GM12878 (cell line): ENCODE measurements at regions not wholly inside any gene's neighbourhood (a gene's known extent, or its start where the extent isn't known, plus 50 kb on each side); places are given as distances from the start of the nearest gene placed in this dataset.

Source experiments
- ATF7 ChIP-seq: fragments of 450-650 bp; IDR thresholded peaks from 2 replicates; pipeline ENCODE4 v1.6.1; 2016; ENCODE audit warnings: low read depth, mild to moderate bottlenecking
- CHD2 ChIP-seq: IDR thresholded peaks from 2 replicates; pipeline ENCODE4 v1.6.1; 2011; ENCODE audit warnings: low read depth, low read length, improper control_type of control experiment, borderline replicate concordance
- EZH2 ChIP-seq: IDR thresholded peaks from 2 replicates; pipeline ENCODE4 v1.6.1; 2012; ENCODE audit warnings: low read depth, mild to moderate bottlenecking, control low read depth, inconsistent platforms, low read length, borderline replicate concordance; ENCODE audit not compliant: control insufficient read depth
- HCFC1 ChIP-seq: fragments of 150-350 bp; IDR thresholded peaks from 2 replicates; pipeline ENCODE4 v1.6.1; 2014; ENCODE audit warnings: low read length
- JUNB ChIP-seq: IDR thresholded peaks from 2 replicates; pipeline ENCODE4 v1.6.1; 2016; ENCODE audit warnings: antibody characterized with exemption, mild to moderate bottlenecking
- KDM1A ChIP-seq: fragments of 200-600 bp; sonication (generic); IDR thresholded peaks from 2 replicates; pipeline ENCODE4 v1.6.1; 2016; ENCODE audit warnings: borderline replicate concordance
- PML ChIP-seq: IDR thresholded peaks from 2 replicates; pipeline ENCODE4 v1.6.1; 2012; ENCODE audit warnings: low read length, inconsistent platforms
- POLR2A ChIP-seq: IDR thresholded peaks from 2 replicates; pipeline ENCODE4 v1.6.1; 2011; ENCODE audit warnings: low read depth, mild to moderate bottlenecking, low read length
- RAD21 ChIP-seq: IDR thresholded peaks from 2 replicates; pipeline ENCODE4 v1.6.1; 2011; ENCODE audit warnings: mild to moderate bottlenecking, low read depth, low read length, moderate library complexity; ENCODE audit not compliant: insufficient read depth
- RUNX3 ChIP-seq: IDR thresholded peaks from 2 replicates; pipeline ENCODE4 v1.6.1; 2012; ENCODE audit warnings: low read length, inconsistent platforms
- SREBF2 ChIP-seq: IDR thresholded peaks from 2 replicates; pipeline ENCODE4 v1.6.1; 2012; ENCODE audit warnings: mild to moderate bottlenecking, low read length
- ZNF274 ChIP-seq: IDR thresholded peaks from one replicate; pipeline ENCODE4 v1.8.0; 2011; ENCODE audit not compliant: insufficient read length, insufficient read depth
- TF ChIP-seq, protein P1 (sequence below): IDR thresholded peaks from 2 replicates; pipeline ENCODE4 v1.6.1; 2012; ENCODE audit warnings: mild to moderate bottlenecking, low read depth, low read length
- TF ChIP-seq, protein P2 (sequence below), 3 experiments: IDR thresholded peaks in 2 of 3; conservative IDR thresholded peaks in 1 of 3; 2 replicates each; pipeline ENCODE4 v1.5.1; 2011; ENCODE audit warnings: low read depth in 3 of 3, low read length in 3 of 3, mild to moderate bottlenecking in 3 of 3, control low read depth in 2 of 3, moderate library complexity in 2 of 3, inconsistent platforms in 1 of 3, mixed read lengths in 1 of 3; ENCODE audit not compliant: control insufficient read depth in 2 of 3, insufficient read depth in 1 of 3; ENCODE audit errors: extremely low read depth in 1 of 3

DNA sequence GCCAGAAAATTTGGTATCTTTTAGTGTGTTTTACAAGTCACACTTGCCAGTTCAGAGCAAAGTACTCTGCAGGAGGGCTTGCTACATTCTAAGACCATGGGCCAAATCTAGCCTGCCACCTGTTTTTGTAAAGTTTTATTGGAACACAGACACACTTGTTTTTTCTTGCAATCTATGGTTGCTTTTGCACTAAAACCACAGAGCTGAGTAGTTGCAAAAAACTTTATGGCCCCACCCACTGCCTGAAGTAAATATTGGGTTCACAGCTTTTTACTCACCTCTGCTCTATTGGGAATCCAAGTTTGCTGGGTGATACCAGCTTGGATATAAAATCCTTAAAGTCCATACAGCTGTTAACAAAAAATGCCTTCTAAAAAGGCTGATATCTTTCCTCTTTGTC, 109.0 kb downstream of the ZFP64 start:
- no peak for TF ChIP-seq RAD21
- TF ChIP-seq KDM1A: no peak
- TF ChIP-seq ZNF274: no peak
- no peak for TF ChIP-seq POLR2A
- TF ChIP-seq, protein P1, sequence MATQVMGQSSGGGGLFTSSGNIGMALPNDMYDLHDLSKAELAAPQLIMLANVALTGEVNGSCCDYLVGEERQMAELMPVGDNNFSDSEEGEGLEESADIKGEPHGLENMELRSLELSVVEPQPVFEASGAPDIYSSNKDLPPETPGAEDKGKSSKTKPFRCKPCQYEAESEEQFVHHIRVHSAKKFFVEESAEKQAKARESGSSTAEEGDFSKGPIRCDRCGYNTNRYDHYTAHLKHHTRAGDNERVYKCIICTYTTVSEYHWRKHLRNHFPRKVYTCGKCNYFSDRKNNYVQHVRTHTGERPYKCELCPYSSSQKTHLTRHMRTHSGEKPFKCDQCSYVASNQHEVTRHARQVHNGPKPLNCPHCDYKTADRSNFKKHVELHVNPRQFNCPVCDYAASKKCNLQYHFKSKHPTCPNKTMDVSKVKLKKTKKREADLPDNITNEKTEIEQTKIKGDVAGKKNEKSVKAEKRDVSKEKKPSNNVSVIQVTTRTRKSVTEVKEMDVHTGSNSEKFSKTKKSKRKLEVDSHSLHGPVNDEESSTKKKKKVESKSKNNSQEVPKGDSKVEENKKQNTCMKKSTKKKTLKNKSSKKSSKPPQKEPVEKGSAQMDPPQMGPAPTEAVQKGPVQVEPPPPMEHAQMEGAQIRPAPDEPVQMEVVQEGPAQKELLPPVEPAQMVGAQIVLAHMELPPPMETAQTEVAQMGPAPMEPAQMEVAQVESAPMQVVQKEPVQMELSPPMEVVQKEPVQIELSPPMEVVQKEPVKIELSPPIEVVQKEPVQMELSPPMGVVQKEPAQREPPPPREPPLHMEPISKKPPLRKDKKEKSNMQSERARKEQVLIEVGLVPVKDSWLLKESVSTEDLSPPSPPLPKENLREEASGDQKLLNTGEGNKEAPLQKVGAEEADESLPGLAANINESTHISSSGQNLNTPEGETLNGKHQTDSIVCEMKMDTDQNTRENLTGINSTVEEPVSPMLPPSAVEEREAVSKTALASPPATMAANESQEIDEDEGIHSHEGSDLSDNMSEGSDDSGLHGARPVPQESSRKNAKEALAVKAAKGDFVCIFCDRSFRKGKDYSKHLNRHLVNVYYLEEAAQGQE: no peak
- TF ChIP-seq JUNB: no peak
- TF ChIP-seq, protein P2, sequence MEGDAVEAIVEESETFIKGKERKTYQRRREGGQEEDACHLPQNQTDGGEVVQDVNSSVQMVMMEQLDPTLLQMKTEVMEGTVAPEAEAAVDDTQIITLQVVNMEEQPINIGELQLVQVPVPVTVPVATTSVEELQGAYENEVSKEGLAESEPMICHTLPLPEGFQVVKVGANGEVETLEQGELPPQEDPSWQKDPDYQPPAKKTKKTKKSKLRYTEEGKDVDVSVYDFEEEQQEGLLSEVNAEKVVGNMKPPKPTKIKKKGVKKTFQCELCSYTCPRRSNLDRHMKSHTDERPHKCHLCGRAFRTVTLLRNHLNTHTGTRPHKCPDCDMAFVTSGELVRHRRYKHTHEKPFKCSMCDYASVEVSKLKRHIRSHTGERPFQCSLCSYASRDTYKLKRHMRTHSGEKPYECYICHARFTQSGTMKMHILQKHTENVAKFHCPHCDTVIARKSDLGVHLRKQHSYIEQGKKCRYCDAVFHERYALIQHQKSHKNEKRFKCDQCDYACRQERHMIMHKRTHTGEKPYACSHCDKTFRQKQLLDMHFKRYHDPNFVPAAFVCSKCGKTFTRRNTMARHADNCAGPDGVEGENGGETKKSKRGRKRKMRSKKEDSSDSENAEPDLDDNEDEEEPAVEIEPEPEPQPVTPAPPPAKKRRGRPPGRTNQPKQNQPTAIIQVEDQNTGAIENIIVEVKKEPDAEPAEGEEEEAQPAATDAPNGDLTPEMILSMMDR (IDR thresholded peaks at IDR 0.05 in 2 of 3, conservative IDR thresholded peaks at IDR 0.05 in 1 of 3; ENCODE audit: control insufficient read depth in 2 of 3, extremely low read depth in 1 of 3, insufficient read depth in 1 of 3, low read depth in 3 of 3, low read length in 3 of 3): no peak
- TF ChIP-seq HCFC1: no peak
- no peak for TF ChIP-seq ATF7
- no peak for TF ChIP-seq CHD2
- TF ChIP-seq PML: no peak
- no peak for TF ChIP-seq SREBF2
- no peak for TF ChIP-seq RUNX3
- no peak for TF ChIP-seq EZH2
